ENCODE measurements at regions not wholly inside any gene's neighbourhood (a gene's known extent, or its start where the extent isn't known, plus 50 kb on each side); places are given as distances from the start of the nearest gene placed in this dataset.

GRCh38 chr4:13940921-13941320 is 313.4 kb upstream of the BOD1L1 start:
- no peak for DNase-seq (ENCODE audit: low spot score)

- no peak for DNase-seq (ENCODE audit: low spot score)
Measured at GRCh38 chr4:13942977-13943376, 315.5 kb upstream of the BOD1L1 start.

- no peak for DNase-seq (ENCODE audit: low spot score)
Measured at GRCh38 chr4:13944095-13944511, 316.6 kb upstream of the BOD1L1 start.

- no peak for DNase-seq (ENCODE audit: low spot score)
Measured at GRCh38 chr4:13947921-13948320, 320.4 kb upstream of the BOD1L1 start.

- no peak for DNase-seq (ENCODE audit: low spot score)
Measured at GRCh38 chr4:13950491-13950890, 323.0 kb upstream of the BOD1L1 start.

- no peak for DNase-seq (ENCODE audit: low spot score)
Measured at GRCh38 chr4:13953083-13953482, 325.6 kb upstream of the BOD1L1 start.

GRCh38 chr4:13955551-13955950 is 328.0 kb upstream of the BOD1L1 start:
- DNase-seq (ENCODE audit: low spot score): no peak

GRCh38 chr4:13956947-13957346 is 329.4 kb upstream of the BOD1L1 start:
- no peak for DNase-seq (ENCODE audit: low spot score)

- DNase-seq (ENCODE audit: low spot score): no peak
Measured at GRCh38 chr4:13957871-13958270, 330.3 kb upstream of the BOD1L1 start.

GRCh38 chr4:13963601-13964000 is 336.1 kb upstream of the BOD1L1 start:
- DNase-seq (ENCODE audit: low spot score): no peak

- no peak for DNase-seq (ENCODE audit: low spot score)
Measured at GRCh38 chr4:13966231-13967195, 339.0 kb upstream of the BOD1L1 start.

- DNase-seq (ENCODE audit: low spot score): no peak
Measured at GRCh38 chr4:13968723-13969122, 341.2 kb upstream of the BOD1L1 start.

- no peak for DNase-seq (ENCODE audit: low spot score)
Measured at GRCh38 chr4:13970349-13970748, 342.8 kb upstream of the BOD1L1 start.

- no peak for DNase-seq (ENCODE audit: low spot score)
Measured at GRCh38 chr4:13977746-13978145, 350.2 kb upstream of the BOD1L1 start.

- DNase-seq (ENCODE audit: low spot score): peak; percentile 87
Measured at GRCh38 chr4:13980317-13981310, 353.1 kb upstream of the BOD1L1 start.

GRCh38 chr4:13981499-13981898 is 354.0 kb upstream of the BOD1L1 start:
- no peak for DNase-seq (ENCODE audit: low spot score)

- DNase-seq (ENCODE audit: low spot score): no peak
Measured at GRCh38 chr4:13982010-13982409, 354.5 kb upstream of the BOD1L1 start.

GRCh38 chr4:13983189-13983790 is 355.8 kb upstream of the BOD1L1 start:
- DNase-seq (ENCODE audit: low spot score): peak; percentile 13

GRCh38 chr4:13984991-13985800 is 357.7 kb upstream of the BOD1L1 start:
- DNase-seq (ENCODE audit: low spot score): no peak

GRCh38 chr4:13985837-13986236 is 358.3 kb upstream of the BOD1L1 start:
- no peak for DNase-seq (ENCODE audit: low spot score)

- DNase-seq (ENCODE audit: low spot score): no peak
Measured at GRCh38 chr4:13986548-13986947, 359.0 kb upstream of the BOD1L1 start.
